ENCODE measurements at regions not wholly inside any gene's neighbourhood (a gene's known extent, or its start where the extent isn't known, plus 50 kb on each side); places are given as distances from the start of the nearest gene placed in this dataset.

DNA sequence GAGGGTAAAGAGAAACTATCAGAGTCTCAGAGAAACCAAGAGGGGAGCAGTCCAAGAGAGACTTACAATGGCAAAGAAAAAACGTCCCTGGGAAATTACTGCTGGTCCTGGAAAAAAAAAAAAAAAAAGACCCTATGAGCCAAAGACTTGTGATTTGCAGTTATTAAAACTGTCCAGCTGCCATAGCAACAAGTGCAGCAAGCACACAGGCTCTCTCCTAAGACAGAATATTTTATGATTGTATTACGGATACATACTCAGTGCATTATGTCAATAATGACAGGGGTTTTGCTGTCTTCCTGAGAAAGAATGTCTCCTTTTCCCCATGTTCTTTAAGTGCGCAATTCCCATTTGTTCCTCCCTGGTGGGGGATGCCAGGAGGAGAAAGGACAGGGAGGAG is 178.5 kb downstream of the GPAM start:
- Mint-ChIP-seq H3K4me3 (no peak overlapping the region), H3K27me3 (no peaks in the 10 kb centered on the region), H3K27ac (no peak overlapping the region), H3K4me1 (no peaks in the 10 kb centered on the region), H3K36me3 (ENCODE audit: low read depth) (no peaks in the 10 kb centered on the region), H3K9me3 (no peaks in the 10 kb centered on the region)
- DNase-seq = no peak
- ATAC-seq = no peak

DNA sequence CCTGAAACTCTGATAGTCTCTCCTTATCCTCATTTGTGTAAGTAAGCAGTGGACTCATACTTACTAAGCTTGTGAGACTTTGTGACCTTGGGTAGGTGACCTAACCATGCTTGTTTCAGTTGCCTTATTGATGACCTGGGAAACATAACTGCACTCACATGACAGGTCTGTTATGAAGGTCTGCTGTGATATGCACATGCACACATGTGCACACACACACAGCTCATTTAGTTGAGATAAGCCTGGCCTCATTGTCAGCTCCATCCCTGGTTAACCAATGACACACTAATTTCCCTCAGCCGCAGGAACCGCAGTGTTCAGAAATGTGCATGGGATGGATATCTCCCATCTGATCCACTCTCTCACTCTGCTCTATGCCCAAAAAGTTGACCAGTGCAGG is 177.2 kb downstream of the GPAM start:
- ATAC-seq = no peak
- no peak for DNase-seq
- Mint-ChIP-seq H3K9me3 (no peaks in the 10 kb centered on the region), H3K27ac (no peak overlapping the region), H3K36me3 (ENCODE audit: low read depth) (no peaks in the 10 kb centered on the region), H3K27me3 (no peaks in the 10 kb centered on the region), H3K4me1 (no peaks in the 10 kb centered on the region), H3K4me3 (no peak overlapping the region)

DNA sequence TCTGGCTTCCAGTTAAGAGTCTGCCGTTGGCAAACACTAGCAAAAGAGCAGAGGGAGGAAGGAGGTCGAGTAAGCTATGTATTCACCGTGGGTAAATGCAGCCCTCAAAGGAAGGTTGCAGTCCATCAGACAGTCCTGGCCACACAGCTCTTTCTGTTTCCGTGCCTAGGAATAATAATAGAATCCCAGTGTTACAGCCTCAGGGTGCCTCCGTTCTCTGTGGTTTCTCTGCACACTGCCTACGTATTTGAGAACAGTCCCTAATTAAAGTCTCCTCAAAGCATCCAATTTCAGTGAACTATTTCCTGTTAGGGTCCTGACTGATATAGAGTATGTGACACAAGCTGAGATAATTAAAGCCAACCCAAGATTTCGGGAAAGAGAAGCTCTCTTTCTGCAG is 176.7 kb downstream of the GPAM start:
- no peak for DNase-seq
- Mint-ChIP-seq H3K27ac (no peak overlapping the region), H3K9me3 (no peaks in the 10 kb centered on the region), H3K27me3 (no peaks in the 10 kb centered on the region), H3K36me3 (ENCODE audit: low read depth) (no peaks in the 10 kb centered on the region), H3K4me1 (no peaks in the 10 kb centered on the region), H3K4me3 (no peak overlapping the region)
- ATAC-seq = no peak

DNA sequence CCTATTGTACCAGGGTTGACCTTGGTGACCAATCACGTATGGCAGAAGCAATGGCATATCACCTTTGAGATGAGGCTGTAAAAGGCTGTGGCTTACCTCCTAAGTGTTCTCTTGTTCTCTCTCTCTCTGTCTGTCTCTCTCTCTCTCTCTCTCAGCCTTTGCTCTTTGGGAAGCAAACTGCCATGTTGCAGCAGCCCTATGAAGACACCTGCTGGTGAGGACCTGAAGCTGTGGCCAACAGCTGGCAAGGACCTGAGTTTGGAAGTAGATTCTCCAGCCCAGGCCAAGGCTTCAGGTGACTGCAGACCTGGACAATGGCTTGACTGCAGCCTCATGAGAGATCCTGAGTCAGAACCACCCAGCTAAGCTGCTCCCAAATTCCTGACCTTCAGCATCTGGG is 161.4 kb downstream of the GPAM start:
- no peaks in the 10 kb centered on the region for H3K27me3 Mint-ChIP-seq
- no peaks in the 10 kb centered on the region for H3K36me3 Mint-ChIP-seq (ENCODE audit: low read depth)
- H3K27ac Mint-ChIP-seq = no peak overlapping the region
- ATAC-seq = no peak
- no peak overlapping the region for H3K4me3 Mint-ChIP-seq
- no peak for DNase-seq
- no peaks in the 10 kb centered on the region for H3K4me1 Mint-ChIP-seq
- H3K9me3 Mint-ChIP-seq = no peaks in the 10 kb centered on the region

DNA sequence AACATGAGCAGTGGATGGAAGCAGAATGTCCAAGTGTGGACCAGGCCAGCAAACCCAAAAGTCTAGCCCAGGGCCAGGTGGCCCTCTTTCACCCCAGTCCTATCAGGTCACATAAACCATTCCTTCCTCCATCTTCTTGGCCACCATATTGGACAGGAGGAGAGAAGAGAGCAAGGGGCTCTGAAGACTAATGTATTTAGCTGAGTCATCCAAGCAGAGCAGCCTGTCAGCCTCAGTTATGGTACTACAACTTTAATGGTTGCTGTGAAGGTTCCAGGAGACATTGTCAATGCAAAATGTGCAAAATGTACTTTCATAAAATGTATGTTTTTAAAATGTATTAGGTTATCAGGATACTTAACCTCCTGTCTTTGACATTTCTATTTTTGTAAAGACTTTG is 159.5 kb downstream of the GPAM start:
- H3K4me1 Mint-ChIP-seq = no peaks in the 10 kb centered on the region
- H3K27ac Mint-ChIP-seq = no peak overlapping the region
- H3K9me3 Mint-ChIP-seq = peaks cover 2% of the 10 kb centered on the region
- DNase-seq = no peak
- no peaks in the 10 kb centered on the region for H3K36me3 Mint-ChIP-seq (ENCODE audit: low read depth)
- no peak overlapping the region for H3K4me3 Mint-ChIP-seq
- no peaks in the 10 kb centered on the region for H3K27me3 Mint-ChIP-seq
- no peak for ATAC-seq

DNA sequence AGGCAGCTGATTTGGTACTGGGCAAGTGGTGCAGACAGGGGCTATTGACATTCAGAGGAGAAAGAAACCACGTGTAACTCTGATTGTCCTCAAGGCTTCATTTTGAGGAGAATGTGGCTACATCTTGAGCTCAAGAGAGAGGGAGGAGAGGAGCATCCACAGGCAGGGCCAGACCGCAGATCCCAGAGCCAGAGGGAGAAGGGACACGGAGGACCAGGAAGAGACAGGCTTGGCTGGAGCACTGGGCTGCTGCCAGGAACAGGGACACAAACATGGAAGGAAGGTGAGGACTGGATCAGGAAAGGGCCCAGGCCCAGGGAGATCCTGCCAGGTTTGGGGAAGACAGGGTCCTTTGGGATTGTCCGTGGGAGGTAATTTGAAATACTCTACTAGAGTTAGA is 158.3 kb downstream of the GPAM start:
- Mint-ChIP-seq H3K27ac (no peak overlapping the region), H3K9me3 (peaks cover 10% of the 10 kb centered on the region), H3K36me3 (ENCODE audit: low read depth) (no peaks in the 10 kb centered on the region), H3K4me3 (no peak overlapping the region), H3K27me3 (no peaks in the 10 kb centered on the region), H3K4me1 (no peaks in the 10 kb centered on the region)
- no peak for DNase-seq
- ATAC-seq = no peak

DNA sequence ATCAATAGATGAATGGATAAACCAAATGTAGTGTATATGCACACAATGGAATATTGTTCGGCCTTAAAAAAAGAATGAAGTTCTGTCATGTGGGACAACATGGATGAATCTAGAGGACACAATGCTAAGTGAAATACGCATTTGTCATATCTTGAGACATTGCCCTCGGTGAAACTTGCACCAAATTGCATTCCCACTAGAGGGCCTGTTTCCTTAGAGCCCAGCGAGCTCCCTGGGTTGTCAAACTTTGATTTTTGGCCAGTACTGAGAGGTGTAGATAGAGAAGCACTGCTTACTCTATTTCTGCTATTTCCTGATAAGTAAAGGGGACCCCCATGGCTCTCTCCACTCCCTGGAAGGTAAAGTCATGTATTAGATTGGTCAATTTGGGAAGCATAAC is 157.1 kb downstream of the GPAM start:
- H3K9me3 Mint-ChIP-seq = peaks cover 14% of the 10 kb centered on the region
- no peak overlapping the region for H3K27ac Mint-ChIP-seq
- no peaks in the 10 kb centered on the region for H3K36me3 Mint-ChIP-seq (ENCODE audit: low read depth)
- DNase-seq (no peak), ATAC-seq (no peak)
- H3K27me3 Mint-ChIP-seq = no peaks in the 10 kb centered on the region
- H3K4me1 Mint-ChIP-seq = no peaks in the 10 kb centered on the region
- no peak overlapping the region for H3K4me3 Mint-ChIP-seq

DNA sequence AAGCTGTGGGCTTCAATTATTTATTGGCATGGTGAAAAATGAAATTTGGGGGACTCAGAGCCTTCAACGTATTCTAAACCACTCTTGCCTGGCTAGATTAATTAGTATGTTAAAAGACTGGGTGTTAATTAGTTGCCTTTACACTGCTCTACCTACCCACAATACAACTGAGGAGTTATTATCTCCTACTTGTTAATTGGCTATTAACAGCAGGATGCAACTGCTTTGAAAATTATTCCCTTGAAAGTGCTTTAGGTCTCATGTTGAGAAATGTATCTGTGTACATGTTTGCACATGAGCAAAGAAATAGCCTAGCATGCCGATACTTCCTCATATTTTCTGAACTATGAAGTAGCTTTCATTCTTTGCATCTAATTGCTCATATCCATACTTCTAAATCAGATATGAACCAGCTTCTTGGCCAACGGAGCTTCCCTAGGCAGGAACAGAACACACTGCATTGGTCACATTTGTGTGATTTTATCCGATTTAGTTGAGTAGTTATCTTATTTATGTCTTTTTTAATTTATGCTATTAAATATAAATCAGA is 155.8 kb downstream of the GPAM start:
- H3K9me3 Mint-ChIP-seq = peaks cover 14% of the 10 kb centered on the region
- no peak for DNase-seq
- no peak overlapping the region for H3K4me3 Mint-ChIP-seq
- no peak overlapping the region for H3K27ac Mint-ChIP-seq
- no peaks in the 10 kb centered on the region for H3K36me3 Mint-ChIP-seq (ENCODE audit: low read depth)
- ATAC-seq = no peak
- no peaks in the 10 kb centered on the region for H3K27me3 Mint-ChIP-seq
- H3K4me1 Mint-ChIP-seq = no peaks in the 10 kb centered on the region

DNA sequence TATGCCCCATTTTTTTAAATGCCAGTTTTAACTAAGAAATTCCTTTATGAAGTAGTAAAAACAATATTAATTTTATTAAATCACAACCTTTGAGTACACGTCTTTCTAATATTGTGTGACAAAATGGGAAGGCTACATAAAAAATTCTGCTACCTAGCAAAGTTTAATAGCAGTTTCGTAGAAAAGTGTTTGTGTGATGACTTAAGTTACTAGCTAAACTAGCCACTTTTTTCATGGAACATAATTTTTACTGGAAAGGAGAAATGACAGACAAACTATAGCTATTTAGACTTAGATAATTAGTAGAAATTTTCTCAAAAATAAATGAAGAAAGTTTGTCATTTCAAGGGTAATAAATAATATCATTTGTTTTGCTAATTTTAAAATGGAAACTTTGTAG is 153.1 kb downstream of the GPAM start:
- ATAC-seq = no peak
- no peak for DNase-seq
- Mint-ChIP-seq H3K27ac (no peak overlapping the region), H3K36me3 (ENCODE audit: low read depth) (no peaks in the 10 kb centered on the region), H3K4me3 (no peak overlapping the region), H3K27me3 (no peaks in the 10 kb centered on the region), H3K4me1 (no peaks in the 10 kb centered on the region), H3K9me3 (peaks cover 14% of the 10 kb centered on the region)

DNA sequence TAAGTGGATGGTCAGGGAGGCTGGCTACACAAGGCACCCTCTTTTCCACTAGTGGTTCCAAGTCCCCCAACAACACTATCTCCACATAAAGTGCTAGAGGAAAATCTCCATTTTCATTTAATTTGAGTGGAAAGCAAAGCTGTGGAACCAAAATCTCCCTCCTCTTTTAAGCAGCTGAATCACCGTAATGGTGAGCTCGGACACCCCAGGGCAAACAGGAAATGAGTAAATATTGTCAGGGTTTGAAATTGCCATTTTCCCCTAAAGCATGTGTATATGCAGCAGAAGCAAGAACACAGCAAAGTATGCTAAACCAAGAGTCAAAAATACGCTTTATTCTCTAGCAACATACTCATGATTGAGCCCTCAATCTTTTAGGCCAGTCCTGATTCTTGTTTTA is 143.7 kb downstream of the GPAM start:
- no peak for ATAC-seq
- no peak for DNase-seq
- H3K36me3 Mint-ChIP-seq (ENCODE audit: low read depth) = no peaks in the 10 kb centered on the region
- H3K9me3 Mint-ChIP-seq = no peaks in the 10 kb centered on the region
- no peak overlapping the region for H3K4me3 Mint-ChIP-seq
- H3K27me3 Mint-ChIP-seq = peaks cover 3% of the 10 kb centered on the region
- H3K27ac Mint-ChIP-seq = no peak overlapping the region
- H3K4me1 Mint-ChIP-seq = no peaks in the 10 kb centered on the region

DNA sequence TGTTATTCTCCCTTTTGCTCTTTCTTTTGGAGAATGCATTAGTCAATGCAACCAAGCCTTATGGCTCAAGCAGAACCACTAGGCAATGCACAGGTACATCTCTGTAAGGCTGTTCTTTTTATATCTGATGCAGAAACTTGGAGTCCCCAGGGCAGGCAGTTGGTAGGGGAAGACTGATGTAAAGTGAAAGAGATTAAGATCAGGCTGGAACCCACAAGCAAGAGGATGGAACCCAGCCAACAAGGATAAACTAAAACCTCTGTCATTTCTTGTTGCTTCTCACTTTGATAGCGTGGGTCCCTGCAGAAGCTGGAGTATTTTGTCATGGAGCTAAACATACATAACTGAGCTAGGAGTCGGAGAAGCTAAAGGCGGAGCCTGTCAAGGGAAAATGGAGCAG is 142.9 kb downstream of the GPAM start:
- H3K9me3 Mint-ChIP-seq = no peaks in the 10 kb centered on the region
- H3K27me3 Mint-ChIP-seq = peaks cover 3% of the 10 kb centered on the region
- no peak overlapping the region for H3K27ac Mint-ChIP-seq
- no peak for DNase-seq
- no peak overlapping the region for H3K4me3 Mint-ChIP-seq
- no peaks in the 10 kb centered on the region for H3K4me1 Mint-ChIP-seq
- no peak for ATAC-seq
- no peaks in the 10 kb centered on the region for H3K36me3 Mint-ChIP-seq (ENCODE audit: low read depth)

DNA sequence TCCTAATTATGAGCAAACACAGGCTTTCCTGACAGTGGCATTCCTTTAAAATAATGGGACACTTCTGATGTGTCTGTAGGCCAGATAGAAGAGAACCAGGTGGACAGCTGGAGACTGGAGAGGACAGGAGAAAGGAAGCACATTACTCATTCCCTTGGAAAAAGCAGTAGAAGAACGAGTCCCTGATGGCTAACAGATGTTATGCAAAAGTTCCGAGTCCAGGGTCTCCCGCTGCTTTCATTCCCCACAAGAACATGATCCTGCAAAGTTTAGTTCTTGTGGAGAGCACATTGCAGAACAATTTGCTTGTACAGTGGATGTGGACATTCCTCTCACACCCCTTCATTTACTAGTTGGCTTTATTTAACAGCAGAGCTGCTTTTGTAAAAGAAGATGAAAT is 137.6 kb downstream of the GPAM start:
- Mint-ChIP-seq H3K4me3 (no peak overlapping the region), H3K36me3 (ENCODE audit: low read depth) (no peaks in the 10 kb centered on the region), H3K9me3 (no peaks in the 10 kb centered on the region), H3K27ac (no peak overlapping the region), H3K27me3 (peaks cover 1% of the 10 kb centered on the region), H3K4me1 (no peaks in the 10 kb centered on the region)
- no peak for DNase-seq
- ATAC-seq = no peak

DNA sequence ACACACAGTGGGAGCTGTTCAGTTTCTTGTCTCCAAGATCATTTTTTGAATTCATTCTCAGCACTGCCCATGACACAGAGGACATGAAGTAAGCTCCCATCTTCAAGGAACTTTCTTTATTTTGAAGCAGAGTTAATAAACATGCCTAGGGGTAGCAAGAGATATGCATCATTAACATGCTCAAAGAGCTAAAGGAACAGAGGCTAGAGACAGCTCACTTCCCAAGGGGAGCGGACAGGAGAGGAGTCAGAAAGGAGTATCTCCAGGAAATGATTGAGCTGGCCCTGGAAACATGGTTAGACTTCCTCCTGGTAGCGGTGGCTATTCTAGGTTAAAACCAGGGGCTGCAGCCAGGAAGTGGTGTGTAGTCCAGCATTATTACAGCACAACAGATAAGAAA is 135.9 kb downstream of the GPAM start:
- Mint-ChIP-seq H3K4me3 (no peak overlapping the region), H3K4me1 (no peaks in the 10 kb centered on the region), H3K27me3 (peaks cover 1% of the 10 kb centered on the region), H3K36me3 (ENCODE audit: low read depth) (no peaks in the 10 kb centered on the region), H3K27ac (no peak overlapping the region), H3K9me3 (no peaks in the 10 kb centered on the region)
- DNase-seq = no peak
- ATAC-seq = no peak

DNA sequence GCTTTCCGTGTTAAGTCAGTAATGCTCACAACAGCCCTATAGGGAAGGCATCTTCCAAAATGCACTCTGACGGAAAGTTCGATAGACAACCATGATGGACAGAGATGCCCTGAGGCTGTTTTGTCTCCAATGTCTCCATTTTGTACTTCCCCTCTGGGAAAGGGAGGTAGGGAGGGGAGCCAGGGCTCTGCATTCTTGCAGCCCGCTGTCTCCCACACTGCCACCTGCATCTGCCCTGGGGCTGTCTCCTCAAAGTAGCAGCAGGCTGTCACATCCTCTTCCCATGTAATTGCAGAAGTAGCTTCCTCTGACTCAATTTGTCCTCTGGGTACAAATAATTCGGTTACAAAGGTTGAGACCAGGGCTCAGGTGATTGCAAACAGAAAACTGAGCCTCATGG is 131.4 kb downstream of the GPAM start:
- Mint-ChIP-seq H3K36me3 (ENCODE audit: low read depth) (no peaks in the 10 kb centered on the region), H3K27ac (no peak overlapping the region), H3K27me3 (no peaks in the 10 kb centered on the region), H3K9me3 (no peaks in the 10 kb centered on the region), H3K4me3 (no peak overlapping the region), H3K4me1 (no peaks in the 10 kb centered on the region)
- DNase-seq = no peak
- no peak for ATAC-seq

DNA sequence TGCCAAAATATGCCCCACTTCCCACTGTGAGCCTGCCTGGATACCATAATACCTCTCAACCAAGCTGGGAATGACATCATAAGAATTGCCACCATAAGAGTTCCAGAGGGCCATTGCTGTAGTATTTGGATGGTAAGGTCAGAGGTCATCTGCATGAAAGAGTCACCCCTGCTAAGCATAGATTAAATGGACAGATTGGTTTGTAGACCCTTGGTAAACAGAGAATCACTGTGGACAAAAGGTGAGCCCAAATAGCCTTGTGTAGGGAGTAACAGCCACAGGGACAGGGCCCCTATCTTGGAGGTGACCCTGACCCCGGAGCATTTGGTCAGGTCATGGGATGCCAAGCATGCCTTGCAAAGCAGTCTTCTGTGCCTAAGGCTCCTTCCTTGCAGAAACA is 129.7 kb downstream of the GPAM start:
- H3K4me1 Mint-ChIP-seq = no peaks in the 10 kb centered on the region
- H3K4me3 Mint-ChIP-seq = no peak overlapping the region
- H3K27me3 Mint-ChIP-seq = no peaks in the 10 kb centered on the region
- no peak for ATAC-seq
- no peak overlapping the region for H3K27ac Mint-ChIP-seq
- no peaks in the 10 kb centered on the region for H3K9me3 Mint-ChIP-seq
- H3K36me3 Mint-ChIP-seq (ENCODE audit: low read depth) = no peaks in the 10 kb centered on the region
- no peak for DNase-seq

DNA sequence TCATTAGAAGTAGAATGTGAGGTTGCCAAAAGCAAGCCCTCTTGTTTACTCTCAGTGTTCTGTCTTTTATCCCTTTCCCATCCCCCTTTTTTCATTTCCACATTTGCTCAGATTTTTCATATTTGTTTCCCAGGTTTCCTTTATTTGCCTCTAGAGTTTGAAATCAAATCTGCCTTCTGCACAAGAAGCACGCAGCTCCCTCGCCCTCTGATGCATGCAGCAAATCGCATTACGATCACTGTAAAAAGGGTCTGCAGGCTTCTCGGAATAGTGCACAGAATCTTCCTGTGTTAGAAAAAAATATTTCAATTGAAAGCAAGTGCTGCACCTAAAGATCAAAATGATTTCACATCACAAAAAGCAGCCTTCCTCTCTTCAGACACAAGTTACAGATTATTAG is 129.0 kb downstream of the GPAM start:
- Mint-ChIP-seq H3K27me3 (no peaks in the 10 kb centered on the region), H3K36me3 (ENCODE audit: low read depth) (no peaks in the 10 kb centered on the region), H3K4me3 (no peak overlapping the region), H3K4me1 (no peaks in the 10 kb centered on the region), H3K27ac (no peak overlapping the region), H3K9me3 (no peaks in the 10 kb centered on the region)
- no peak for DNase-seq
- no peak for ATAC-seq
